PC-3 (cell line): ENCODE measurements at regions not wholly inside any gene's neighbourhood (a gene's known extent, or its start where the extent isn't known, plus 50 kb on each side); places are given as distances from the start of the nearest gene placed in this dataset.

Source experiments
- ATAC-seq: fragments of 200-7000 bp; cut with Tn5 transposase; 2 replicates; pipeline ENCODE4 v1.9.1; 2020; ENCODE audit warnings: mild to moderate bottlenecking, moderate library complexity
- BruUV-seq: library from RNA; stranded (reverse); fragments of 400-500 nt; replicated peaks from 2 replicates; lab custom pipeline; 2021; lab: Mats Ljungman, UMichigan
- CTCF ChIA-PET: fragments of 300-600 bp; sonication (Branson Sonifier 250); formaldehyde crosslinking; loops from one replicate; lab custom pipeline; 2022; ENCODE audit warnings: antibody characterized with exemption; lab: Charles Lee
- POLR2A ChIA-PET: fragments of 300-600 bp; sonication (Branson Sonifier 250); formaldehyde crosslinking; loops from one replicate; lab custom pipeline; 2022; ENCODE audit warnings: antibody characterized with exemption; ENCODE audit not compliant: unreplicated experiment; lab: Charles Lee
- DNase-seq: peaks from one replicate; pipeline ENCODE4 v3.0.0-alpha.2; 2015
- H2AFZ ChIP-seq: fragments of 300-600 bp; sonication (generic); 2 replicates; pipeline ENCODE4 v1.6.0; 2016; ENCODE audit warnings: antibody characterized with exemption, low read length
- H3F3A ChIP-seq: fragments of 300-600 bp; sonication (generic); one replicate; pipeline ENCODE4 v1.6.0; 2017; ENCODE audit warnings: antibody characterized with exemption, low read length, control low read depth, mild to moderate bottlenecking; ENCODE audit not compliant: unreplicated experiment
- H3K27ac ChIP-seq: fragments of 300-600 bp; sonication (generic); 2 replicates; pipeline ENCODE4 v1.5.1; 2016; ENCODE audit warnings: mild to moderate bottlenecking, low read length
- H3K27me3 ChIP-seq: fragments of 300-600 bp; sonication (generic); 2 replicates; pipeline ENCODE4 v1.6.1; 2016; ENCODE audit warnings: low read length, mixed read lengths
- H3K36me3 ChIP-seq: fragments of 300-600 bp; sonication (generic); 2 replicates; pipeline ENCODE4 v1.6.1; 2016; ENCODE audit warnings: low read depth, mixed run types, low read length, mixed read lengths
- H3K4me1 ChIP-seq: fragments of 300-600 bp; sonication (generic); 2 replicates; pipeline ENCODE4 v1.5.1; 2016; ENCODE audit warnings: low read length; ENCODE audit not compliant: insufficient read depth
- H3K4me2 ChIP-seq: fragments of 300-600 bp; sonication (generic); 2 replicates; pipeline ENCODE4 v1.6.0; 2016; ENCODE audit warnings: low read length
- H3K4me3 ChIP-seq: fragments of 300-600 bp; sonication (generic); 2 replicates; pipeline ENCODE4 v1.5.1; 2016; ENCODE audit warnings: mild to moderate bottlenecking, low read length, mixed read lengths
- H3K79me2 ChIP-seq: fragments of 300-600 bp; sonication (generic); 2 replicates; pipeline ENCODE4 v1.6.1; 2017; ENCODE audit warnings: low read length, mixed read lengths
- H3K9ac ChIP-seq: fragments of 300-600 bp; sonication (generic); 2 replicates; pipeline ENCODE4 v1.6.0; 2016; ENCODE audit warnings: mild to moderate bottlenecking, low read length
- H3K9me2 ChIP-seq: fragments of 300-600 bp; sonication (generic); replicated peaks from 2 replicates; pipeline ENCODE4 v1.6.1; 2016; ENCODE audit warnings: mixed run types, low read length, mixed read lengths
- H3K9me3 ChIP-seq: fragments of 300-600 bp; sonication (generic); 2 replicates; pipeline ENCODE4 v1.6.1; 2016; ENCODE audit warnings: low read length, mixed read lengths
- H4K20me1 ChIP-seq: fragments of 300-600 bp; sonication (generic); 2 replicates; pipeline ENCODE4 v1.6.1; 2016; ENCODE audit warnings: low read length, mixed read lengths
- CTCF ChIP-seq: fragments of 300-600 bp; sonication (generic); conservative IDR thresholded peaks from 2 replicates; pipeline ENCODE4 v1.5.1; 2017; ENCODE audit warnings: antibody characterized with exemption, low read depth, mild to moderate bottlenecking, low read length
- EZH2 ChIP-seq: fragments of 300-600 bp; sonication (generic); IDR thresholded peaks from one replicate; pipeline ENCODE4 v1.6.1; 2017; ENCODE audit warnings: antibody characterized with exemption, mild to moderate bottlenecking, low read length; ENCODE audit not compliant: unreplicated experiment
- EZH2phosphoT487 ChIP-seq: fragments of 300-600 bp; sonication (generic); IDR thresholded peaks from 2 replicates; pipeline ENCODE4 v1.6.1; 2018; ENCODE audit warnings: mild to moderate bottlenecking, antibody characterized with exemption, low read length, borderline replicate concordance
- intact Hi-C: fragments of 100-400 bp; cut with micrococcal nuclease; formaldehyde crosslinking; loops from 2 replicates; pipeline ENCODE4 v1.9.0; 2023

- Histone ChIP-seq H3F3A (no peaks in the 10 kb centered on the region), H3K4me2 (no peak overlapping the region), H3K27me3 (peaks cover 11% of the 10 kb centered on the region; the same call in 1 of the 2 replicates), H3K4me3 (no peak overlapping the region), H3K9me2 (no peaks in the 10 kb centered on the region), H4K20me1 (no peaks in the 10 kb centered on the region), H3K9me3 (no peaks in the 10 kb centered on the region), H3K4me1 (no peaks in the 10 kb centered on the region), H3K9ac (no peak overlapping the region), H3K27ac (no peak overlapping the region), H2AFZ (no peak overlapping the region), H3K36me3 (no peaks in the 10 kb centered on the region), H3K79me2 (no peaks in the 10 kb centered on the region)
- no peak for DNase-seq
- BruUV-seq = no TSS peak
- no peak for TF ChIP-seq CTCF
- no peak for TF ChIP-seq EZH2
- TF ChIP-seq EZH2phosphoT487 = no peak
- no peak for ATAC-seq
- intact Hi-C loops = no loop called here
- POLR2A ChIA-PET = no interaction called here
- CTCF ChIA-PET = no interaction called here
Measured at GRCh38 chr4:10168151-10168550, 51.6 kb upstream of the WDR1 start.

GRCh38 chr4:10167201-10167600, 50.6 kb upstream of the WDR1 start:
- H2AFZ ChIP-seq = no peak overlapping the region
- no peak for TF ChIP-seq EZH2
- TF ChIP-seq CTCF = no peak
- no peak for TF ChIP-seq EZH2phosphoT487
- no peaks in the 10 kb centered on the region for H3K79me2 ChIP-seq
- H3K36me3 ChIP-seq = no peaks in the 10 kb centered on the region
- no peaks in the 10 kb centered on the region for H3K9me2 ChIP-seq
- ATAC-seq (no peak), DNase-seq (no peak)
- H3K9me3 ChIP-seq = no peaks in the 10 kb centered on the region
- intact Hi-C loops = no loop called here
- CTCF ChIA-PET = no interaction called here
- POLR2A ChIA-PET = no interaction called here
- H3K9ac ChIP-seq = no peak overlapping the region
- no peaks in the 10 kb centered on the region for H4K20me1 ChIP-seq
- H3K4me1 ChIP-seq = no peaks in the 10 kb centered on the region
- no TSS peak for BruUV-seq
- no peak overlapping the region for H3K4me3 ChIP-seq
- H3K4me2 ChIP-seq = no peak overlapping the region
- H3K27ac ChIP-seq = no peak overlapping the region
- H3F3A ChIP-seq = no peaks in the 10 kb centered on the region
- peaks cover 11% of the 10 kb centered on the region; the same call in 1 of the 2 replicates for H3K27me3 ChIP-seq
